ENCODE measurements at regions not wholly inside any gene's neighbourhood (a gene's known extent, or its start where the extent isn't known, plus 50 kb on each side); places are given as distances from the start of the nearest gene placed in this dataset.
"Not testable (repeated sequence)": the region's sequence is repeated elsewhere in the genome, so short reads cannot be mapped to it uniquely, and the experiment has no call there.

DNA sequence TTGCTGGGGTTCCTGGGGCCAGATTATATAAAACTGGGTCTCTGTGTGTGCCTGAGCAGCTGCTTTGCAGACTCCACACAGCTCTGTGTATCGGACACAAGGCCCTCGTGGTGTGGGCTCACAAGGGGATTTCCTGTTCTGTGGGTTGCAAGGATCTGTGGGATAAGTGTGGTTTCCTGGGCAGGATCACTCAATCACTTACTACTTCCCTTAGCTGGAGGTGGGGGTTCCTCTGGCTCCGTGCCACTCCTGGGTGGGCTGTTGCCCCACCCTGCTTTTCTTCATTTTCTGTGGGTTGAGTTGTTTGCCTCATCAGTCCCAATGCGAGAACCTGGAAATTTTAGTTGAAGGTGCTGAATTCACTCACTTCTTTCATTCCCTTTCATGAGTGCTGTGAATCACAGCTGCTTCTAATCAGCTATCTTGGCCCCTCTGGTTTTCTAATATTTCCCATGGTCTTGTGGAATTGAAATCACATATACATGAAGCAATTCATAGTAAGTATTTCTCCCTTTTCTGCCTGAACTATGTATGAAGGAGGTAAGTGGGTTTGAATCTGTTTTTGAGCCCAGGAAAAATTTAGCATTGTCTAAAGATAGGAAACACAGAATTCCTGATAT lies 196.3 kb downstream of the DCDC2C start:
- Mint-ChIP-seq H3K4me1 (no peaks in the 10 kb centered on the region), H3K9me3 (peaks cover 13% of the 10 kb centered on the region), H3K27ac (no peak overlapping the region), H3K36me3 (ENCODE audit: low read depth) (no peaks in the 10 kb centered on the region), H3K27me3 (peaks cover 5% of the 10 kb centered on the region), H3K4me3 (no peak overlapping the region)
- ATAC-seq (no peak), DNase-seq (no peak)

DNA sequence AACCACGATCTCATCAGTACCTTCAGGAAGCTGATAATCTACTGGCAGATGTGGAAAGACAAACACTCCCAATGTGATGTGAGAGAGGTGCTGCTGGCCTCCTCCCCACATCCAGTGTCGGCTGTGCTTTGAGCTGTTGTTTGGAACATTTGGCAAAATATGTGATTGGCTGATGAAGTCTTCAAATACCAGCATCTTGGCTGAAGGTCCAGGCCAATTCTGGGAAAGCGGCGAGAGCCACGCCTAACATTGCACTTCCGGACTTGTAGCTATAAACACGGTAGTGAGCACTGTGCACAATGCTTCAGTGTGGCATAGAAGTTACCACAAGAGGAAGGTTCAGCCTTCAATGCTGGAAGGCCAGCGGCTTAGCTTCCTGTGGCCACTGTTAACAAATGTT lies 198.8 kb downstream of the DCDC2C start:
- Mint-ChIP-seq H3K9me3 (peaks cover 8% of the 10 kb centered on the region), H3K36me3 (ENCODE audit: low read depth) (no peaks in the 10 kb centered on the region), H3K4me1 (no peaks in the 10 kb centered on the region), H3K4me3 (no peak overlapping the region), H3K27me3 (peaks cover 4% of the 10 kb centered on the region), H3K27ac (no peak overlapping the region)
- no peak for ATAC-seq
- no peak for DNase-seq

DNA sequence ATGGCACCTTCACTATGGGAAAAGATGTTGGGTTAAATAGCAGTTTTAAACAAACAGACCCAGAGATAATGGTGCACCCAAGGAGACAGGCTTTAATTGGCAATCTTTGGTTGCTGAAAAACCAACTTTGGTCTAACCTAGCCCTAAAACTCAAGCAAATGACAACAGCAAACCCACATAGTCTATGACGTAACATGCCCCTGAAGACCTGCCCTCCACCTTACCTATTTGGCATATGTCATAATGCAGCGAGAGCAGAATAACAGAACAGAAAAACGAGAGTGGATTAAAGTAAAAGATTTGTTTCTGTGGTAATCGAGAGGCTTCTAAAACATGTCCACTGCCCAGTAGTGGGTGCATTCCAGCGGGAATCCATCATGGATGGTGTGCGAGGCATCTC lies 200.7 kb downstream of the DCDC2C start:
- Mint-ChIP-seq H3K27me3 (peaks cover 4% of the 10 kb centered on the region), H3K9me3 (peaks cover 11% of the 10 kb centered on the region), H3K4me1 (no peaks in the 10 kb centered on the region), H3K36me3 (ENCODE audit: low read depth) (no peaks in the 10 kb centered on the region), H3K4me3 (no peak overlapping the region), H3K27ac (no peak overlapping the region)
- ATAC-seq (no peak), DNase-seq (no peak)

DNA sequence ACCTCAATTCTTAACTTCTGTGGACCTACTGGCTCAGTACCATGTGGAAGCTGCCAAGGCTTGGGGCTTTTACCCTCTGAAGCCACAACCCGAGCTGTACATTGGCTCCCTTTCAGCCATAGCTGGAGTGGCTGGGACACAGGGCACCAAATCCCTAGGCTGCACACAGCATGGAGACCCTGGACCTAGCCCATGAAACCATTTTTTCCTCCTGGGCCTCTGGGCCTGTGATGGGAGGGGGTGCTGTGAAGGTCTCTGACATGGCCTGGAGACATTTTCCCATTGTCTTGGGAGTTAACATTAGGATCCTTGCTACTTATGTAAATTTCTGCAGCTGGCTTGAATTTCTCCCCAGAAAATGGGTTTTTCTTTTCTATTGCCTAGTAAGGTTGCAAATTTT lies 205.1 kb downstream of the DCDC2C start:
- H3K27me3 Mint-ChIP-seq; H3K4me3 Mint-ChIP-seq; H3K36me3 Mint-ChIP-seq (ENCODE audit: low read depth); H3K9me3 Mint-ChIP-seq; DNase-seq; H3K27ac Mint-ChIP-seq; H3K4me1 Mint-ChIP-seq; ATAC-seq: not testable (repeated sequence)

DNA sequence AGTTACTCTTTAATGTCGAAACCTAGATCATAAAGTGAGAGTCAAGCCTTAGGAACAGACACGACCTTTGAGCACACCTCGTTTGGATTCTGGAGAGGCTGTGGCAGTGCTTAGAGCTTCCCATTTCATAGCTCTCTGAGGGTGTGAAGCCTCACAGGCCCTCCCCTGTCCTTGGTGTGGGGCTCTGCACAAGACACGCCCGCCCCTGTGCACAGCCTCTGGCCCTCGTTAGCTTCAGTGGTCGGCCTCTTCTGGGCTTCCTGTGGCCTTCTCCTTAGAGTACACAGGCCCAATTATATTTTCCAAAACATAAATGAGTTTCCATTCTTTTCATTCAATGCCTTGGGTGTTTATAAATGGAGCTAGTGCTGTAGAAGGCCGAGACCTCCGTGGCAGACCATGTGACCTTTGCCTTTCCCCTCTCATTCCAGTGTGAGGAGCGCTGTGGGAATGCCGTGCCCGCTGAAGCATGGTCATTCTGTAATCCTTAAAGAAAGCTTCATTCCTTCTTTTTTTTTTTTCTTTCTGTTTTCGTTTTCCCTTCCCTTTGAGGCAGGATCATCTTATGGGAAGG lies 208.6 kb downstream of the DCDC2C start:
- H3K4me1 Mint-ChIP-seq: no peaks in the 10 kb centered on the region
- ATAC-seq: no peak

DNA sequence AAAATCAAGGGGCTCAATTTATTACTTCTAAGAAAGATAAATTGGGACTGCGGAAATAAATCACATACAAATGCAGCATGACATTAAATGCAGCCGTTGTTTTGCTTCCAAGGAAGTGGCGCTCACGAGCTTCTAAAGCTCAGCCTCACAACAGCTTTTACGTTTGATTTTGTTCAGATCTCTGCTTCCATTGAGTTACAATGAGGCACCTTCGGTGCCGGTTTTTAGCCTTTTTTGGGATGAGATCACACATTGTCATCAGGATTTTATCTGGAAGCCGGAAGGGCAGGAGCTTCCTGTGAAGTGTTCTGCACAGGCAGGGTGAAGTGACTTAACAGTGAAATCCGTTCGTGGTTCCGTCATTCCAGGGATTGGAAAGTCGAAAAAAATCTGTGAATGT lies 209.8 kb downstream of the DCDC2C start:
- Mint-ChIP-seq H3K4me3 (no peak overlapping the region), H3K27ac (no peak overlapping the region), H3K36me3 (ENCODE audit: low read depth) (no peaks in the 10 kb centered on the region), H3K27me3 (no peaks in the 10 kb centered on the region), H3K4me1 (no peaks in the 10 kb centered on the region), H3K9me3 (peaks cover 7% of the 10 kb centered on the region)
- no peak for ATAC-seq
- DNase-seq: no peak

More for the DNA sequence above, 208.6 kb downstream of the DCDC2C start:
- H3K4me3 Mint-ChIP-seq: no peak overlapping the region
- no peaks in the 10 kb centered on the region for H3K27me3 Mint-ChIP-seq
- H3K27ac Mint-ChIP-seq: no peak overlapping the region
- peaks cover 7% of the 10 kb centered on the region for H3K9me3 Mint-ChIP-seq
- no peaks in the 10 kb centered on the region for H3K36me3 Mint-ChIP-seq (ENCODE audit: low read depth)
- no peak for DNase-seq

DNA sequence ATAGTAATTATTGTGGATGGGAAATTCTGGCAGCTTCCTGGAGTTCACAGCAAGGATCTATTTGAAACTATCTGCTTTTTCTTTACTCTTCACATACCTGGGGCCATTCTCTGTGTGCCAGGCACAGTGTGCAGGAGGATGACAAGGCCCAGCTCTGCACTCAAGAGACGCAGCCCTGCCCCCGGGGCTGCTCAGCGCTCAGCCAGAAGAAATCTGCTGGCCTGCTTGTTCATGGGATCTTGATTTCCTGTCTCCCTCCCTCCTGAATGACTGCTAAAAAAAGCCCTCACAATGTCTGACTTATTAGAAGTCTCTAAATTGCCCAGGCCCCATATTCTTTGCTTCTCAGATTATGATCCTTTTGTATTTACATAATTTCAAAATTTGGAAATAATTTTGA lies 210.9 kb downstream of the DCDC2C start:
- Mint-ChIP-seq H3K4me3 (no peak overlapping the region), H3K27me3 (no peaks in the 10 kb centered on the region), H3K4me1 (no peaks in the 10 kb centered on the region), H3K36me3 (ENCODE audit: low read depth) (no peaks in the 10 kb centered on the region), H3K27ac (no peak overlapping the region), H3K9me3 (peaks cover 2% of the 10 kb centered on the region)
- DNase-seq (no peak), ATAC-seq (no peak)

DNA sequence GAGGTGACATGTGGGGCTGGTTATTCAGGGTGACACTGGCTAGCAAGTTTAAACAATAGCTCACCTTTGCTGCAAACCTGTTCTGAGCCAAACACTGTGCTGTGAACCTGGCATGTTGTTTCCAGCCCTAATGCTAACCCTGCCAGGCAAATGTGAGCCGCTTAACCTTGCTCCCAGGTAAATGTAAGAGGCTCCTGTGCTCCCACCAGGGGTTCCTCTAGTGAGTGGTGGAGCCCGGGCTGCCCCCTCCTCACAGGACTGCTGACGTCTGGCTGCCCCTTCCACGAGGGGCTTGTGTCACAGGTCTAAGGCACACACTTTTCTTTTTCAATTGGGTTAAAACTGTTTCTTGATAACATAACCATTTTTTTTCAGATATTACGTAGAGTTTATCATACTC lies 223.7 kb downstream of the DCDC2C start:
- Mint-ChIP-seq H3K9me3 (peaks cover under 1% of the 10 kb centered on the region), H3K27ac (no peak overlapping the region), H3K27me3 (no peaks in the 10 kb centered on the region), H3K4me3 (no peak overlapping the region), H3K36me3 (ENCODE audit: low read depth) (no peaks in the 10 kb centered on the region), H3K4me1 (no peaks in the 10 kb centered on the region)
- no peak for DNase-seq
- no peak for ATAC-seq

DNA sequence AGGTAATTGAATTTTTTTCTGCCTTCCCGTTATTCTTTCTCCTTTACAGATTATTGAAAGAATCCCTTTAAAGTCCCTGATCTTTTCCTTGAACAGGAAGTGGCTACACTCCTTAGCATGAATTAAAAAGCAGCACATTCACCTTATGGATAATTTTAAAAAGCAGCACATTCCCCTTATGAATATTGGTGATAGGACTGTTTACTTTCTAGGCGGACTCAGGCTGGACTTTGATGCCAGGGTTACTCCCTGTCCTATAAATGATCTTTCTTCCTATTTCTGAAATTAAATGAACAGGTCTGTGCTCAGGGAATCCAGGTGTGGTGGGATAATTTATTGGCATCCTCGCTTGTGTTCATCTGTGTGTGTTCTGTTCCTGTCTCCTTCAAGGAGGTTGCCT lies 226.0 kb downstream of the DCDC2C start:
- Mint-ChIP-seq H3K4me3 (no peak overlapping the region), H3K27ac (no peak overlapping the region), H3K4me1 (no peaks in the 10 kb centered on the region), H3K27me3 (no peaks in the 10 kb centered on the region), H3K9me3 (peaks cover 17% of the 10 kb centered on the region), H3K36me3 (ENCODE audit: low read depth) (no peaks in the 10 kb centered on the region)
- DNase-seq (no peak), ATAC-seq (no peak)

DNA sequence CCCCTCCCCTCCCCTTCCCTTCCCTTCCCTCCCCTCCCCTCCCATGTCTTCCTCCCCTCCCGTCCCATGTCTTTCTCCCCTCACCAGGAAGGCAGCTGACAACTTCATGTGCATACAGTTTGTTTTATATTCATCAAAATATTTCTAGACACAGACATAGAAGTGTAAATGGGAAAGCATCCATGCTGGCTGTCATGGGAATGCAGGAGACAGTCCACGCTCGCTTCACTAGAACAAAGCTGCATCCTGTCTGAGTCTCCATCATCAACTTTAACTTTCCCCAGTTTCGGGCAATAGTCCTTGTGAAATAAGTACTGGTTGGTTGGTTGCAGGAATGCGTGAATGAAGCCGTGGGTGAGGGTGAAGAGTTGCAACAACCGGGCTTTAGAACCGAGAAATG lies 226.9 kb downstream of the DCDC2C start:
- Mint-ChIP-seq H3K9me3 (peaks cover 17% of the 10 kb centered on the region), H3K27me3 (no peaks in the 10 kb centered on the region), H3K27ac (no peak overlapping the region), H3K4me1 (no peaks in the 10 kb centered on the region), H3K36me3 (ENCODE audit: low read depth) (no peaks in the 10 kb centered on the region), H3K4me3 (no peak overlapping the region)
- DNase-seq (no peak), ATAC-seq (no peak)

DNA sequence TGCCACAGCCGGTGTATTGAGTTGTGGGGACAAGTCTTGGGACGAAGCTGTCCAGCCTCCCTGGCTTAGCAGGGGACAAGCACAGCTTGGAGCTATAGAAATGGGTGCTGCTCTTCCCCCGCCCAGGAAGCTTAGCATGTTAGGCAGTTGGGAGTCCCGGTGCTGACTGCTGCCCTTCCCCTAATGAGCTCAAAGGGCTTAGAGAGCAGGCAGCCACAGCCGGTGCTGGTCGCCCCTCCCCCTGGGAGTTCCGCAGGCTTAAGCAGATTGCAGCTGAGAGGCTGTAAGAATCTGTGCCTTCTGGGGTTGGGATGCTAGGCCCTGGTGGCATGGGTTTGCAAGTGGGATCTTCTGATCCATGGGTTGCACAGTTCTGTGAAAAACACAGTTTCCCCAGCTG lies 237.3 kb downstream of the DCDC2C start:
- DNase-seq (no peak), ATAC-seq (no peak)
- peaks cover 4% of the 10 kb centered on the region for H3K27me3 Mint-ChIP-seq
- peaks cover 11% of the 10 kb centered on the region for H3K9me3 Mint-ChIP-seq
- no peaks in the 10 kb centered on the region for H3K4me1 Mint-ChIP-seq
- H3K4me3 Mint-ChIP-seq: no peak overlapping the region
- no peak overlapping the region for H3K27ac Mint-ChIP-seq
- no peaks in the 10 kb centered on the region for H3K36me3 Mint-ChIP-seq (ENCODE audit: low read depth)

DNA sequence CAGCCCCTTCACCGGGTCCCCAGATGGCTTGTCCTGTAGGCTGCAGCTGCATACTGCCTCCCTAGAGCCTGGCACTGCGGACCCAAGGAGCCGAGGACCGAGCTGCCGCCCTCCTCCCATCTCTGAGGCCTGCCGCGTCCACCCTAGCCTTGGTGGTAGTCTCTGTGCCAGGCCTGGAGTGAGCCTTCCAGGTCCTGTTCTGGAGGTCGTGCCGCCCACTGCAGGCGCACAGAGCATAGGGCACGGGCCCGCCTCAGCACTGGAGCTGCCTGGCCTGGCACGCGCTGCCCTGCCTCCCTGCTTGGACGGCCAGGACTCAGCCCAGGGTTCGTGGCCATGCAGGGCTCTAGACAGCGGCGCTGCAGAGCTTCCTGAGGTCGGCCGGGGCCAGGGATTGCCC lies 239.5 kb downstream of the DCDC2C start:
- DNase-seq (no peak), ATAC-seq (no peak)
- no peaks in the 10 kb centered on the region for H3K4me1 Mint-ChIP-seq
- no peak overlapping the region for H3K4me3 Mint-ChIP-seq
- H3K9me3 Mint-ChIP-seq: peaks cover 4% of the 10 kb centered on the region
- H3K27ac Mint-ChIP-seq: no peak overlapping the region
- H3K36me3 Mint-ChIP-seq (ENCODE audit: low read depth): no peaks in the 10 kb centered on the region
- H3K27me3 Mint-ChIP-seq: peaks cover 4% of the 10 kb centered on the region

DNA sequence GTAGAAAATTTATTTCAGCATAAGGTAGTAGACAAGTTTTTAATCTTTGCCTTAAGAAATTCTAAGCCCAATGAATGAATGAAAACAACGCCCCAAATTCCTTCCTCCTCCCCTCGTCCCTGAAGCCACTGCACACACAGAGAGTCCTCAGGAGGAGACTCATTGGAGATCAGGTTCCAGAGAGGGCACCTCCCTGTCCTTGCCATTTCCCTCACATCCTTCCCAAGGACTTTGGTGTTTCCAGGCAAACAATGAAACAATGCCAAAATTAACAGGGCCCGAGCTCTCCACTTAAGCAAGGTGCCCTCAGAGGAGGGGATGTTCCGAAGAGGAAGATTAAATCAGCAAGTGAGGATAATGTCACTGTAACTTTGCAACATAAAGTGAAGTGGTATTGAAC lies 240.7 kb downstream of the DCDC2C start:
- peaks cover 4% of the 10 kb centered on the region for H3K27me3 Mint-ChIP-seq
- H3K9me3 Mint-ChIP-seq: peaks cover 5% of the 10 kb centered on the region
- no peak overlapping the region for H3K27ac Mint-ChIP-seq
- no peaks in the 10 kb centered on the region for H3K36me3 Mint-ChIP-seq (ENCODE audit: low read depth)
- no peaks in the 10 kb centered on the region for H3K4me1 Mint-ChIP-seq
- H3K4me3 Mint-ChIP-seq: no peak overlapping the region
- ATAC-seq (no peak), DNase-seq (no peak)

DNA sequence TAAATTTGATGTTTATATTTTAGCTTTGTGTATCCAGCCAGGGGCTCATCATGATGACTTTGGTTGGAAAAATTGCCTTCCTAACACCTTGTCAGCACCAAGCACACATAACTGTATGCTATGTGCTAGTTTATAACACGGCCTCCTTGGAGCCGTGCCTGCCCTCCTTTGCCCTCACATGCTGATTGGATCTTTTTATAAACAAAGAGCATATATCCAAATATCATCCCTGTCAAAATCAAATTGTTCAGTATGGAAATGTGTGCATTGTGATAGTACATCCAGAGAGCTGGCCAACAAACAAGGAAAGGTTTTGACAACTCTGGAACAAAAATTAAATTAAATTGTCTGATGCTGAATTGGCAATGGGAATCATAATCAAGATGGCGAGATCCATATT lies 241.5 kb downstream of the DCDC2C start:
- Mint-ChIP-seq H3K27ac (no peak overlapping the region), H3K36me3 (ENCODE audit: low read depth) (no peaks in the 10 kb centered on the region), H3K4me3 (no peak overlapping the region), H3K4me1 (no peaks in the 10 kb centered on the region), H3K27me3 (peaks cover 4% of the 10 kb centered on the region), H3K9me3 (peaks cover 5% of the 10 kb centered on the region)
- ATAC-seq (no peak), DNase-seq (no peak)

DNA sequence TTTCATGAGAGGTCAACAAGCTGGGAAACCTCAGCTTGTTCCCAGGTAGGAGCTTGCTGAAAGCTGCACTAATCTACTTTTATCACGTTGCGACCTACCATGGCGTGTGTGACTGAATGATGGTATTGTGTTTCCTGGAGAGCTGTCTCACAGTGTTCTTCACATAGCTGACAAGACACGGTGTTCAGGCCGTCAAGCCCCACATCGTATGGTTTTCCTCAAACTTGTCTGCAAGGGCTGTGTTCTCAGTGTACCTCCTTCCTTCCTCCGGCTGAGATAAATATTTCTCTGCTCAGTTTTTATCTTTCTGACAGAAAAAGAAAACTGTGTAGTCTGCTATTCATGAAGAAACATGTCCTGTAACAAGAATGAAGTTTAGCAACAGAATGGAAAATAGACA lies 244.8 kb downstream of the DCDC2C start:
- ATAC-seq: no peak
- Mint-ChIP-seq H3K9me3 (peaks cover 5% of the 10 kb centered on the region), H3K27me3 (no peaks in the 10 kb centered on the region), H3K27ac (no peak overlapping the region), H3K36me3 (ENCODE audit: low read depth) (no peaks in the 10 kb centered on the region), H3K4me1 (no peaks in the 10 kb centered on the region), H3K4me3 (no peak overlapping the region)
- DNase-seq: no peak
